Fibroblast of skin of scalp (primary cell): ENCODE measurements at regions not wholly inside any gene's neighbourhood (a gene's known extent, or its start where the extent isn't known, plus 50 kb on each side); places are given as distances from the start of the nearest gene placed in this dataset.
A peak's percentile ranks its signal among the peaks of the same experiment; 100 is the strongest.
"Not testable (repeated sequence)": the region's sequence is repeated elsewhere in the genome, so short reads cannot be mapped to it uniquely, and the experiment has no call there.

Experiments
- DNase-seq: peaks from one replicate; pipeline ENCODE4 v3.0.0-alpha.2; 2013

DNA sequence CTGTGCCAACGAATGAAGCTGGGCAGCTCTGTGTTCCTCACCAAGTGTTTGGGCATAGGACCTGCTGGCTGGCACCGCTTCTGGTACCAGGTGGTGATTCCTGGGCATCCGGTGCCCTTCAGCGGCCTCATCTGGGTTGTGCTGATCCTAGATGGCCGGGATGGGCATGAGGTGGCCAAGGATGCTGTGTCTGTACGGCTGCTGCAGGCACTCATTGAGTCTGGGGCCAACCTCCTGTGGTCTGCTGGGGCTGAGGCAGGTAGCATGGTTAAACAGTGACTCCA is 96.1 kb upstream of the PLEKHM1 start:
- DNase-seq = not testable (repeated sequence)

DNA sequence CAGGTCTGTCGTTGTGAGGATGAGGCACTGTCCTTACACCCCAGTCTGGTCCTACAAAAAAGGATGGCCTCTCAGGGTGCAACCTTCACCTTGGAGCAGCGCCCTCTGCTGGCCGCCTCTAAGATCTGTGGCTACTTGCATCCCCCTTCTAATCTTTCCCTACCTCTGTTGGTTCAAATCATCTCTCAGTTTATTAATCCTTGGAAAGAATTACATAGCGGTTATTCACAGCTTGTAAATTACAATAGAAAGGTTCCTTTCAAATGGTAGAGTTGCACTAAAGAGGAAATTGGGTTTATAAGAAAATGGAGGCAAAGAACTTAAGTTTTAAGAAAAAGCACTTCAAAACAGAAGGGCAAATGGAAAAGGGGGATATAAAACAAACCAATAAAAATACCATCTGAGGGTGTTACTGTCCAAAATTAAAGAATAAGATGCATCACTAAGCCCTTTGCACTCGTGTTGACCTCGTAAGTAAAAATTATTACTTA is 102.0 kb upstream of the PLEKHM1 start:
- not testable (repeated sequence) for DNase-seq

DNA sequence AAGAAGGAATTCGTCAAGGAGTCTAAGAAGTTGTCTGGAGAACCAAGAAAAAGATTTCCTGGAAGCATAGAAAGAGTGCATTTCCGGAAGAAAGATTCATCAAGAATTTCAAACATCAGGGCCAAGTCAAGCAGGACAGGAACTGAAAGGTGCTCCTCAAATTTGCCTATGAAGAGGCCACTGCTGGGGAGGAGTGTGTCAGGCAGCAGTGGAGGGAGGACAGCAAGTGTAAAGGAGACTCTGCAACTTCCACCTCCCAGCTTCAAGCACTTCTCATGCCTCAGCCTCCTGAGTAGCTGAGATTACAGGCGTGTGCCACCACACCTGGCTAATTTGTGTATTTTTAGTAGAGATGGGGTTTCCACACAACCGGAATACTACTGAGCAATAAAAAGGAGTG is 105.8 kb upstream of the PLEKHM1 start:
- not testable (repeated sequence) for DNase-seq

- DNase-seq = peak; percentile 33
Observed at GRCh38 chr17:45600052-45601012, 109.8 kb upstream of the PLEKHM1 start.

- DNase-seq = not testable (repeated sequence)
Observed at GRCh38 chr17:45601013-45601412, 110.5 kb upstream of the PLEKHM1 start.

- DNase-seq = not testable (repeated sequence)
Observed at GRCh38 chr17:45601605-45602539, 111.4 kb upstream of the PLEKHM1 start.

DNA sequence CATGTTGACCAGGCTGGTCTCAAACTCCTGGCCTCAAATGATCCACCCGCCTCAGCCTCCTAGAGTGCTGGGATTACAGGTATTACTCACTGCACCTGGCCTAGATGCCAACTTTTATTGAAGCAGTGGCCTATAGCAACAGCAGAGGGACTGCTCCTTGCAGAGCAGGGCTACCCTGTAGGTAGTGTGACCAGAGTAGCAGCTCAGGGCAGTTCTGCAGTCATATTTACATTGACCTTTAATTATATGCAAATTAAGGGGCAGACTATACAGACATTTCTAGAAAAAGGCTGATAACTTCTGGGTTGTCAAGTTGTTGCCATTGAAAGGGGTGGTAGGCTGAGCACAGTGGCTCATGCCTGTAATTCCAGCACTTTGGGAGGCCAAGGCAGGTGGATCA is 115.2 kb upstream of the PLEKHM1 start:
- DNase-seq = not testable (repeated sequence)

- DNase-seq = not testable (repeated sequence)
Observed at GRCh38 chr17:45619984-45620405, 129.5 kb upstream of the PLEKHM1 start.

GRCh38 chr17:45620468-45620867 is 129.9 kb upstream of the PLEKHM1 start:
- DNase-seq = not testable (repeated sequence)

GRCh38 chr17:45621087-45621486 is 130.6 kb upstream of the PLEKHM1 start:
- DNase-seq = not testable (repeated sequence)

GRCh38 chr17:45622295-45622694 is 131.8 kb upstream of the PLEKHM1 start:
- DNase-seq = not testable (repeated sequence)

DNA sequence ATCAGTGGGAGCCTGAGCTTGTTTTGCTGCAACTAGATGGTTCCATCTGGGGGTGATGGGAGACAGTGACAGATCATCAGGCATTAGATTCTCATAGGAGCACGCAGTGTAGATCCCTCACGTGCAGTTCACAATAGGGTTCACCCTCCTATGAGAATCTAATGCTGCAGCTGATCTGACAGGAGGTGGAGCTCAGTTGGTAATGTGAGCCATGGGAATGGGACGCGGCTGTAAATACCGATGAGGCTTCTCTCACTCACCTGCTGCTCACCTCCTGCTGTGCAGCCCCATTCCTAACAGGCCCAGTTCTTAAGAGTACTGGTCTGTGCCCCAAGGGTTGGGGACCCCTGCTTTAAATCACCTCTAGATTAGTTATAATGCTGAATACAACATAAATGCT is 137.5 kb upstream of the PLEKHM1 start:
- DNase-seq = no peak

GRCh38 chr17:45631941-45632340 is 141.4 kb upstream of the PLEKHM1 start:
- DNase-seq = no peak

DNA sequence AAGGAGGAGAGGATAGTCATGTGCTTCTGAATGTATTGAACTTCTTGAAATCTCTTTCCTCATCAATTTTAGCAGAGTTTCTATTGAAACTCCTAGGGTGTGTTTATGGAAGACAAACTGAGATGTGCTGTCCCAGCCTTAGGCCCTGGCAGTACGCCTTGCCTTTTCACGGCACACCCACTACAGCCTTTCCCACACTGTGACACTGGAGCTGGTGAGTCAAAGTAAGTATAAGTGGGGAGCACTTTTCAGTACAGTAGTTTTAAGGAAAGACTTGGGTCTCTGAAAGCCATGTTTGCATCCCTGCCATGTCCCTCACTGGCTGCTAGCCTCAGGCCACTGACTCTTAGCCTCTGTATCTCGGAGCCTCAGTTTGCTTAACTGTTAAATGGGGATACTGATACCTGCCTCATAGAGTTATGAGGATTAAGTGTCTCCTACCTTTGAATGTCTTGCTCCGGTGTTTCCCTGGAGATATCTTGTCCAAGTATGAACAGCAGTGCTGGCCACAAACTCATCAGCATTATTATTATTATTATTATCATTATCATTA is 144.7 kb upstream of the CRHR1 start:
- no peak for DNase-seq

- peak; percentile 72 for DNase-seq
Observed at GRCh38 chr17:45640141-45640850, 143.8 kb upstream of the CRHR1 start.

GRCh38 chr17:45641541-45641940 is 142.6 kb upstream of the CRHR1 start:
- no peak for DNase-seq

- DNase-seq = no peak
Observed at GRCh38 chr17:45643591-45643990, 140.5 kb upstream of the CRHR1 start.

- not testable (repeated sequence) for DNase-seq
Observed at GRCh38 chr17:45644637-45645036, 139.5 kb upstream of the CRHR1 start.

GRCh38 chr17:45645330-45645729 is 138.8 kb upstream of the CRHR1 start:
- DNase-seq = no peak

GRCh38 chr17:45646288-45646988 is 137.7 kb upstream of the CRHR1 start:
- DNase-seq = no peak

DNA sequence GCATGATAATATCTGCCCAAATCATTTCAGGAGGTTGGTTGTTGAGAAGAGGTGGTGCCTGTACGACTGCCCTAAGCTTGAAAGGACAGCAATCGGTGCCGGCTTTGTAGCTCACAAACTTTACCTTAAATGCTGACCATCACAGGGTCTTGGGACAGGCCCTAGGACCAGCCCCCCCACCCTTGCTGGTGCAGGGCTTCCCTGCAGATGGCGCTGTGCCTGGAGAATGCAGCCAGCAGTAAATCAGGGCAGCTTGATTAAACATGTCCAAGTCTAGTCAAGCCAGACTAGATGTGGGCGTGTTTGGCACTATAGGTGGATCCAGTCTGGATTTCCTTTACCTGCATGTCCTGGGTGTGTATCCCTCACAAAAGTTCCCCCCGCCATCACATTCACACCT is 135.5 kb upstream of the CRHR1 start:
- no peak for DNase-seq
